Prostate gland (tissue), 2 donors: ENCODE measurements at regions not wholly inside any gene's neighbourhood (a gene's known extent, or its start where the extent isn't known, plus 50 kb on each side); places are given as distances from the start of the nearest gene placed in this dataset.

Experiments
- DNase-seq: peaks from one replicate; pipeline ENCODE4 v3.0.0-alpha.2; 2019; ENCODE audit warnings: low spot score
- H3K27ac ChIP-seq, 2 donors: fragments of 200-600 bp; sonication (generic); 2 replicates each; pipeline ENCODE4 v1.5.1; 2017 to 2019
- H3K27me3 ChIP-seq: fragments of 200-600 bp; sonication (generic); replicated peaks from 2 replicates; pipeline ENCODE4 v1.5.1; 2019; ENCODE audit not compliant: insufficient read depth
- H3K36me3 ChIP-seq, 2 donors: fragments of 200-600 bp; sonication (generic); 1 replicate in 1 of 2; 2 replicates in 1 of 2; pipeline versions ENCODE4 v1.5.1 to v1.8.1; 2017 to 2019
- H3K4me1 ChIP-seq: fragments of 200-600 bp; sonication (generic); replicated peaks from 2 replicates; pipeline ENCODE4 v1.5.1; 2019
- H3K4me3 ChIP-seq, 2 donors: fragments of 200-600 bp; sonication (generic); 2 replicates each; pipeline ENCODE4 v1.5.1; 2017 to 2019
- H3K9me3 ChIP-seq: fragments of 200-600 bp; sonication (generic); 2 replicates; pipeline ENCODE4 v1.5.1; 2017
- POLR2A ChIP-seq: fragments of 450-650 bp; IDR thresholded peaks from one replicate; pipeline ENCODE4 v1.6.1; 2016; ENCODE audit warnings: antibody characterized with exemption, mild to moderate bottlenecking
- POLR2AphosphoS5 ChIP-seq: sonication (generic); formaldehyde crosslinking; IDR thresholded peaks from one replicate; pipeline ENCODE4 v1.6.1; 2017; ENCODE audit warnings: antibody characterized with exemption
- WGBS: methylation state at CpG from one replicate; pipeline ENCODE4 v1.1.5; 2018; 5-methylcytosine and 5-hydroxymethylcytosine counted together
- intact Hi-C: fragments of 100-400 bp; cut with DNase I; formaldehyde crosslinking; loops from one replicate; pipeline ENCODE4 v1.14.2; 2022
- TF ChIP-seq, protein P1 (sequence below), 4 experiments: fragments of 200-600 bp in 2 of 4; fragments of 450-650 bp in 2 of 4; sonication (generic) in 2 of 4; IDR thresholded peaks; 1 replicate in 3 of 4; 2 replicates in 1 of 4; pipeline ENCODE4 v1.5.1; 2016 to 2019; ENCODE audit warnings: antibody characterized with exemption in 4 of 4, mild to moderate bottlenecking in 2 of 4, moderate library complexity in 2 of 4

DNA sequence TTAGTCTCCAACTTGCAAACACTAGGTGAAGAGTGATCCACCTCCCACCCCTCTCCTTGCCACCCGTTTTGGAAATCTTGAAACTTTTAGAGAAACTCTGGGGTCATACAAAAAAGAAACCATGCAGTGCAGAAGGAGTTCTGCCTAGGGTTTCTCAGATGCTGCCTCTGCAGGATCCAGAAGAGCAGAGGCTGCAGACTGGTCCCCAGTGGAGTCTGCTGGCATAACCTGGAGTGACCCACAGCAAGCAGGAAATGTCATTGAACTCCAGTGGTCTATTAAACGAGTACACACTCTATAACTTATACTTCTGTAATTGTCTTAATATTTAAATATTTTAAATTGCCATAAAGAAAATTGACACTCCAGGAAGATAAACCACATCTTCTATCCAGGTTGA is 280.7 kb upstream of the NT5E start:
- Histone ChIP-seq H3K27me3 (no peaks in the 10 kb centered on the region), H3K4me1 (no peaks in the 10 kb centered on the region), H3K27ac (no peak overlapping the region), H3K4me3 (no peak overlapping the region), H3K9me3 (no peaks in the 10 kb centered on the region), H3K36me3 (no peaks in the 10 kb centered on the region)
- WGBS, result 30% methylated on average over 2 of the region's 2 CpGs
- intact Hi-C loops, result no loop called here
- TF ChIP-seq, protein P1, sequence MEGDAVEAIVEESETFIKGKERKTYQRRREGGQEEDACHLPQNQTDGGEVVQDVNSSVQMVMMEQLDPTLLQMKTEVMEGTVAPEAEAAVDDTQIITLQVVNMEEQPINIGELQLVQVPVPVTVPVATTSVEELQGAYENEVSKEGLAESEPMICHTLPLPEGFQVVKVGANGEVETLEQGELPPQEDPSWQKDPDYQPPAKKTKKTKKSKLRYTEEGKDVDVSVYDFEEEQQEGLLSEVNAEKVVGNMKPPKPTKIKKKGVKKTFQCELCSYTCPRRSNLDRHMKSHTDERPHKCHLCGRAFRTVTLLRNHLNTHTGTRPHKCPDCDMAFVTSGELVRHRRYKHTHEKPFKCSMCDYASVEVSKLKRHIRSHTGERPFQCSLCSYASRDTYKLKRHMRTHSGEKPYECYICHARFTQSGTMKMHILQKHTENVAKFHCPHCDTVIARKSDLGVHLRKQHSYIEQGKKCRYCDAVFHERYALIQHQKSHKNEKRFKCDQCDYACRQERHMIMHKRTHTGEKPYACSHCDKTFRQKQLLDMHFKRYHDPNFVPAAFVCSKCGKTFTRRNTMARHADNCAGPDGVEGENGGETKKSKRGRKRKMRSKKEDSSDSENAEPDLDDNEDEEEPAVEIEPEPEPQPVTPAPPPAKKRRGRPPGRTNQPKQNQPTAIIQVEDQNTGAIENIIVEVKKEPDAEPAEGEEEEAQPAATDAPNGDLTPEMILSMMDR (IDR thresholded peaks at IDR 0.05), result no peak
- no peak for TF ChIP-seq POLR2AphosphoS5
- TF ChIP-seq POLR2A, result no peak
- DNase-seq, result no peak

DNA sequence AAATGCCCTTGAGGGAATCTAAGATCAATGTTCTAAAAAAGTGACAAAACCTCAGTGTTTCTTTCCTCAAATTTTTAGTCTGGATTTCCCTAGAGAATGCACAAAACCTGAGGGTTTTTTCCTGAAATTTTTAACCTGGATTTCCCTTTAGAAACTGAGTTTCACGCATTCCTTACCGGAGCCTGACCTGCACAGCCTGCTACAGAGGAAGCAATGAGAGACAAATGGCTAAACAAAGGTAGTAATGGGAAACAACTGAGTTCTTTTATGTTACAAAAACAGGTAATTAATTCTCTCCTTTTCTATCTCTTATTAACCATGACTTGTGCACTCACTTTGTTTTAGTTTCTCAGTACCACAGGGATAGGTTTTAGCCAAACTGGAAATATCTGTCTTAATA is 281.7 kb upstream of the NT5E start:
- H3K27ac ChIP-seq, result no peak overlapping the region
- 55% methylated on average over 2 of the region's 2 CpGs for WGBS
- TF ChIP-seq POLR2A, result no peak
- TF ChIP-seq POLR2AphosphoS5, result no peak
- H3K4me3 ChIP-seq, result no peak overlapping the region
- H3K4me1 ChIP-seq, result no peaks in the 10 kb centered on the region
- no peaks in the 10 kb centered on the region for H3K9me3 ChIP-seq
- H3K27me3 ChIP-seq, result no peaks in the 10 kb centered on the region
- H3K36me3 ChIP-seq, result no peaks in the 10 kb centered on the region
- intact Hi-C loops, result no loop called here
- no peak for DNase-seq

DNA sequence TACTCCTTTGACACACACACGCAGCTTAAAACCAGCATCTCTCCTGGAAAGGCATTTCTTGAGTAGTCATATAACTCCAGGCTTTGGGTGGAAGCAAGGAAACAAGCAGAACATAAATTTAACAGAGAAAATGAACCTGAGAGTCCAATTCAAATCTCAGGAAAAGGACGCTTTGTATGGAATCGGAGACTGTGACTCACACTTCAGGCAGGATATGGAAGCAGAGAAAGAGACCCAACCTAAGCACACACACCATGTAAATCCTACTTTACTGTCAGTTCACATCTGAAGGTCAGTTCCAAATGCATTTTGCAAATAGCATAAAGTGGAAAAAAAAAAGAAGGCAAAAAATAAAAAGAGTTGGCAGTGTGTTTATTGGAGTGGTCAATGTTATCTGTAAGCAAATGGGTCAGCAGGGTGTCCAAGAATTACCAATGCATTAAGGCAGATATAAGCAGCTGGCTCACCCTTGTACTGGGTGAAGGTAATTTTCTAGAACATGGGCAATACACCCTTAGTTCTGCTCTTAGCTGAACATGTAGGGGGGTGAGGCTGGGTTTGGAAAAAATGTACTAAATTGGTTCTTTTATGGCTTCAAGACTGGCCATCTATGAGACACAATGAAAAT is 283.7 kb upstream of the NT5E start:
- WGBS, result 93% methylated on average over 3 of the region's 3 CpGs
- TF ChIP-seq POLR2AphosphoS5 (no peak), POLR2A (no peak)
- TF ChIP-seq, protein P1 (IDR thresholded peaks at IDR 0.05), result no peak
- Histone ChIP-seq H3K4me3 (no peak overlapping the region), H3K36me3 (no peaks in the 10 kb centered on the region), H3K27ac (no peak overlapping the region), H3K9me3 (no peaks in the 10 kb centered on the region), H3K27me3 (no peaks in the 10 kb centered on the region), H3K4me1 (no peaks in the 10 kb centered on the region)
- intact Hi-C loops, result no loop called here
- no peak for DNase-seq

DNA sequence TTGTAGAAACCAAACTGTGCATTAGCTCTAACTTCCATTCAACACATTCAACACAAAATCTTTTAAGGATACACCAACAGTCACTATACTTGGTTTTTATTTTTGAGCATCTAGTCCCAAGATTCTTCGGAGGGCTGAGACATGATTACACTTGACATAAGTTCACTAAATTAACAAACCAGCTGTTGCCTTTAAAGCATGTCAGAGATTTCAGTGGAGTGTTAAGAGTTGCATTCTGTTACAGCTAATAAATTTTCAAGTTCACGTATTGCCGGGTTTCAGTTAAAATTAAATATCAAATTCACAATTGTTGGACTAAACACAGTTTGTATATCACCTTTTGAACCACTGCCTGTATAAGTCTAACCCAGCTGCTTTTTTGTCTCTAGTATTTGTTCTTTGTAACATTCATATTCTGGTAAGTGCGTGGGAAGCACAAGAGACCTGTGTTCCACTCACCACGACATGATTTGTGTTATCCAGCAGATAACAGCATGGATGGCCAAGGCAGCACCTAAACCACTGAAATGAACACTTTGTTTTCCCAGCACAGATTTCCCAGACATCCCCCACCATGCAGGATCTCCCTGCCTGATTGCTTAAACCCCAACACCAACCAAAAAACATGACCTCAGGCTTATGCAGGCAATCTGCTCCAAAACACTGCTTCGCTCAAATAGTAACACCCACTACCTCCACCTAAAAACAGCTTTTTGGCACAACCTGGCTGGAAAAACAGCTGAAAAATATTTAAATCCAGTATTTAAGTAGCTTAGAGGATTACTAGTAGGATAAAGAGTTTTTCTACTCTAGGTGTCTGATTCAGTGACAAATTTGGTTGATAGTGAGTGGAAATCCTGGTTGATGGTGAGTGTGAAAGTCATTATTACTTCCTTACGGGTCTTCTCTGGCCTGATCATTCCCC is 286.5 kb upstream of the NT5E start:
- DNase-seq, result no peak
- Histone ChIP-seq H3K4me1 (no peaks in the 10 kb centered on the region), H3K9me3 (no peaks in the 10 kb centered on the region), H3K27ac (no peak overlapping the region), H3K36me3 (no peaks in the 10 kb centered on the region), H3K4me3 (no peak overlapping the region), H3K27me3 (no peaks in the 10 kb centered on the region)
- intact Hi-C loops, result no loop called here
- TF ChIP-seq POLR2AphosphoS5 (no peak), POLR2A (no peak)
- TF ChIP-seq, protein P1 (IDR thresholded peaks at IDR 0.05), result no peak
- 73% methylated on average over 7 of the region's 7 CpGs for WGBS

DNA sequence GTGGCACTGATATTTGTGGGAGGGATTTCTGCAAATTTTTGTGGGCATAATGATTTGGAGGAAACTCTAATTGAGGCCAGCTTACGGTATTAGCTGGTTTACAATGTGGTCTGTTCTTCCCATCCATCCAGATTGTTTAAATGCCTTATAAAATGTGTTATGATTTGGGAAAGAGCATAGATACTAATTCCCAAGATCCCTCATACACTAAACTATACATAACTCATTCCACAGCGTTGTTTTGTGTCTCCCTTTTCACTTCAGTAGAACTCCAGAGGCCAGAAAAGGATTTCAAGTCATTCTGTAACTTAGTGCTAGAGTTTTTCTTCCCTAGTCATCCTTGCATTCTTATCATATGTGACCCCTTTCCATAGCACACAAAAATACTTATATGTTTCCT is 292.6 kb upstream of the NT5E start:
- intact Hi-C loops, result no loop called here
- 59% methylated on average over 2 of the region's 2 CpGs for WGBS
- Histone ChIP-seq H3K27ac (no peak overlapping the region), H3K4me3 (no peak overlapping the region), H3K36me3 (no peaks in the 10 kb centered on the region), H3K9me3 (no peaks in the 10 kb centered on the region), H3K27me3 (no peaks in the 10 kb centered on the region), H3K4me1 (no peaks in the 10 kb centered on the region)
- TF ChIP-seq POLR2A, result no peak
- no peak for TF ChIP-seq POLR2AphosphoS5
- TF ChIP-seq, protein P1 (IDR thresholded peaks at IDR 0.05), result no peak
- DNase-seq, result no peak
